SIG-M5 treated with dmso at 0.1 percent for 504 hours (cell line): ENCODE measurements at regions not wholly inside any gene's neighbourhood (a gene's known extent, or its start where the extent isn't known, plus 50 kb on each side); places are given as distances from the start of the nearest gene placed in this dataset.

Experiments
- DNase-seq: peaks from one replicate; lab custom pipeline; 2025; ENCODE audit not compliant: unreplicated experiment; lab: John Stamatoyannopoulos, UW

DNA sequence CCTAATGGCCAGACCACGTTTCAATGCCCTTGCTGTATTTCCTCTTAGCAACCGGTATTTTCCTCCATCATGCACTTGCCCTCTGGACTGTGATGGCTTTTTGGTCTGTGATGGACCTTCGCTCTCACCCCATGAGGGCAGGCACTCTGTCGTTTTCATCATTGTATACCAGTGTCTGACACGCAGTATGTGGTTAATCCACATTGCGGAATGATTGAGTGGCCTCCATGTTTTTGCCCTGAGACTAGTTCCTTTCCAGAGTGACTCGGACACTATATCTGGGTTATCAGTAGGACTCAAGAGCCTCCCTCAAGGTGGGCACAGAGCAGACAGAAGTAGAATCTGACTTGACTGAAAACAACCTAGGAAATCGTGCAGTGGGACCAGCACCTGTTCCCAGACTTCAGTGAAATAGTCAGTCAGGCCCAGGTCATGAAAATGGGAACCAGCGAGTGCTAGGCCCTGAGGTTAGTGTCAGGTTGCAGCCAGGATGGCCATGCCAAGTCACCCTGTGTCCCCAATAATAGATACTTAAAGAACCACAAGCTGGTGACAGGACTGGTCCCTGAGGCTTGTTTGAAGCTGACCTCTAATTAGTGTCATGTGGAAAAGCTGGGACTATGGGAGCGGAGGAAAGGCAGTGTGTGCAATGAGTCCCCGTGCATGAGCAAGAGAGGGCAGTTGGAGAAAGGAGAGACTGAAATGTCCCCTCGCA, 464.7 kb downstream of the INSC start:
- DNase-seq, result no peak

DNA sequence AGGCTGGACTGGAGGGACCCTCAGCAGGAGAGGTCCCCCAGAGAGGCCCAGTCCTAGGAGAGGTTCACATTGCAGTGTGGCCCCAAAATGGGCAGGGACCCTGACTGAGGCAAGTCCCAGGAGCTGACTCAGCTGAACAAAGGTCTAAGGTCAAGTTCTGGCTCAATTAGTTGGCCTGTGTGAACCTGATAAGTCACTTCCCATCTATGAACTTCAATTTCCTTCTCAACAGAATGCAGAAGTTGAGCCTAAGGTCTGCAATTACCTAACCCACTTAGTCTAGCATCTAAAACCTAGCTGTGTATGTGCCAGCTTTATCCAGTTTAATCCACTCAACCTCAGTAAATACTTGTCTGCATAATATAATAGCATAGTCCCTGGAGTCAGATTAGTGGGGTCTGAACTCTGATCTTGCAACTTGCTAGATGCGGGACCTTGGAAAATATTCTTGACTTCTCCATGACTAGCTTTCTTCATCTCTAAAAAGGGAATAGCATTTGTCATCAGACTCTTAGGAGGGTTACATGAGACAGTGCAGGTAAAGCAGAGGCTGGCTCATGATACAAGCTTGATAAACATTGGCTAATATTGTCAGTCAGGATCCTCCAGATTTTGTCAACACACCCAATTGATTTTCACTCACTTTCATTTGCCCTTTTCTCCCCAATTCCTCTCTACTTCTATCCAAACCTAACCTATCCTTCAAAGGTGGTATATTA, 465.5 kb downstream of the INSC start:
- DNase-seq, result peak; percentile 73

DNA sequence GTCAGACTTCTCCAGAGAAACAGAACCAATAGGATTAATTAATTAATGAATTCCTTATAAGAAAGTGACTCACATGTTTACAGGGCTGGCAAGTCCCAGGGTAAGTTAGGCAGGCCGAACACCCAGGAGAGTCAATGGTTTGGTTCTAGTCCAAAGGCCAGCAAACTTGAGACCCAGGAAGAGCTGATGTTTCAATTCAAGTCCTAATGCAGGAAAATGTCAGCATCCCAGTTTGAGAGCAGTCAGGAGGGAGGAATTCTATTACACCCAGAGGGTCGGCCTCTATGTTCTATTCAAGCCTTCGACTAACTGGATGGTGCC, 466.0 kb downstream of the INSC start:
- DNase-seq, result no peak

DNA sequence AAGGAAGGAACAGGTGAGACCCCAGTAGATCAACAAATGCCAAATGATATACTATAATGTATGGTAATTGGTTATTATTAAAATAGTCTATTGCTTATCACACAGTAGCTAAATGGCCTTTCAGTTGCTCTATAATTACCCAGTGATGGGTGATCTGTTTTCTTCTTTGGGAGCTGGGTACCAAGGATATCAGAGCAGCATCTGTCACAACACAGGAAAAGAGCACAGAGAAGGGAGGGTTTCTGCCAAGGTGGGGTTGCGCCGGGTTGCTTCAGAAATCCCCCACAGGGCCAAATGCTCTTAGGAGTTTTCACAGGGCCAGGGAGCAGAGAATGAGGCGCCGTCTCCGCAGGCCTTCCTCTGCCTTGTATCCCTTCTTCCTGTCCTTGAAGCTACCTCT, 469.4 kb downstream of the INSC start:
- no peak for DNase-seq

- no peak for DNase-seq
These were observed 471.0 kb downstream of the INSC start for GRCh38 chr11:15585602-15586331.

DNA sequence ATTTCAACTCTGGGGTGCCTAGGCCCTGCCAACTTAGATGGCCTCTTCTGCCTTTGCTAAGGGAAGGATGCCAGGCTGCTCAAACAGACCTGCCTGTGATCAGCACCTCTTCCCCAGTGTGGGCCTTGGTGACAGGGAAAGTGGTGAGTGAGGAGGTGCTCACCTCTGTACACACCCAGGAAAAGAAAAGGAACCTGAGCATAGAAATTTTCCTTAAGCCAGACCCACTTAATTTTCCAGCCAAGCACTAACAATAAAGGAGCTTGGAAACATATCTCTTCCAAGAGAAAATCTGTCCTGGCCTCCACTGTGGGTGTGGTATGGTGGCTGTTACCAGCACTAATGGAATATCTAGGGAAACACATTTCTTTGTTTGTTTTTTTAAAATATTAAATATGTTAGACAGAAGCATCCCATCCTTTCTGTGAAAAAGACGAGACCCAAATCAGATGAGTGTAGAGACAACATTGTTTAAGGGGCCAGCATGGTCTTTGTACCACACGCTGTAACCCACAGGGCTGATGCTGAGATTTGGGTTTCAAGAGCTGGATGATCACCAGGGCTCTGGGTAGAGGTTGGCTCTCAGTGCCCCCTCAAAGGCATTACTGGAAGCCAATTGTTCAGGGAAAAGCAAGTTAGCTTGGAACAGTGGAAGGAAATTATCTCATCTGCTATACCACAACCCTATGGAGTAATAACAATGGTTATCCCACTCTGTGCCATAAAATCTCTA, 472.2 kb downstream of the INSC start:
- no peak for DNase-seq

DNA sequence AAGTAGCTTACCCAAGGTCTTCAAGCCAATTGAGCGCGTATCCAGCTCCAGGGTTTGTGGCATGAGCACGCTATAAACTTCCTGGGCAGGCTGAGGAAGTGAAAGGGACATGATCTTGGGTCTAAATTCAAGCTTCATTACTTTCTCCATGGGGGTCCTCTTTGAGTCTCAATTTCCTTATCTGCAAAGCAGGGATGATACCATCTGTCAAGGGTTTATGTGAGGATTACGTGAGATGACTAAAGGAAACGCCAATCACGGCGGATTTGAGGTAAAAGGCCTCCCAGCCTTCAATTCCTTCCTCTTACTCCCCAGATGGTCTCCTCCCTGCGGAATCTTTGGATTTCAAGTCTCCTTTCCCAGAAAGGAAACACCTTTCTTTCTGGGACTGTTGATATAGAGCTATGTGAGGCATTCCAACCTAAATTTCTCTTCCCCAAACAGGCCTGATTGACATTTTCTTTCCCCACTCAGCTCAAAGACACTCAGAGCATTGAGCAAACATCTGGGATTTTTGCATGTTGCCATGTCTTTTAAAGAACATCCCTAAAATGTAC, 474.4 kb downstream of the INSC start:
- DNase-seq, result no peak

- DNase-seq, result no peak
These were observed 475.4 kb downstream of the INSC start for GRCh38 chr11:15590132-15590531.

GRCh38 chr11:15591112-15591537, 476.4 kb downstream of the INSC start:
- DNase-seq, result no peak

GRCh38 chr11:15594607-15595006, 479.9 kb downstream of the INSC start:
- DNase-seq, result no peak

DNA sequence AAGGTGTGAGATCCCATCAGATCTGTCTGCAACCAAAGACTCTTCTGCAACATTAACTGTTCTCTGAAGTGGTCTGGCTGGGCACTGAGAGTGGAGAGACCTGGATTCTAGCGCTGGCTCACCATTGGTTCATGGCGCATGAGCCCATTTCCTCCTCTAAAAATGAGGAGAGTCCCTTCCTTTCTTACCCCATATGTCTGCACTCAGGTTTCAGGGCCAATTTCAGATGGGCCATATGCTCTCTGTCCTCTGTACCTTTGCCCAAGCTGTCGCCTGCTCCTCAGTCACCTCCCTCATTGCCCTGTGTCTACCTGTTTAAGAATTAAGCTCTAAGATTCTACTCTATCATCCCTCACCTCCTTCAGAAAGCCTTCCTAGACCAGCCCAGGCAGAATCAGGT, 484.7 kb downstream of the INSC start:
- no peak for DNase-seq

- DNase-seq, result no peak
These were observed 487.3 kb downstream of the INSC start for GRCh38 chr11:15602047-15602446.

- no peak for DNase-seq
These were observed 488.3 kb downstream of the INSC start for GRCh38 chr11:15602785-15603567.

GRCh38 chr11:15605094-15605493, 490.4 kb downstream of the INSC start:
- DNase-seq, result no peak

GRCh38 chr11:15607361-15608036, 492.8 kb downstream of the INSC start:
- no peak for DNase-seq

DNA sequence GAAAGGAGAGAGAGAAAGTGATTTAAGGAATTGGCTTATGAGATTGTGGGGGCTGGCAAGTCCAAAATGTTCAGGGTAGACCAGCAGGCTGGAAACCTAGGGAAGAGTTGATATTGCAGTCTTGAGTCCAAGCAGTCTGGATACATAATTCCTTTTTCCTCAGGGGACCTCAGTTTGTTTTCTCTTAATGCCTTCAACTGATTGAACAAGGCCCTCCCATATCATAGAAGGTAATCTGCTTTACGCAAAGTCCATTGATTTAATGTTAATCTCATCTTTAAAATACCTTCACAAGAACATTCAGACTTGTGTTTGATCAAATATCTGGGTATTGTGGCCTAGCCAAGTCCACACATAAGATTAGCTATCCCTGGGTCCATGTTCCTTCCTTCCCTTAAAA, 494.7 kb downstream of the INSC start:
- DNase-seq, result no peak

GRCh38 chr11:15610881-15611280, 496.2 kb downstream of the INSC start:
- DNase-seq, result no peak

GRCh38 chr11:15613251-15613650, 498.5 kb downstream of the INSC start:
- DNase-seq, result no peak

- DNase-seq, result no peak
These were observed 499.1 kb downstream of the INSC start for GRCh38 chr11:15613789-15614188.
